Fibroblast of mammary gland (primary cell): ENCODE measurements at regions not wholly inside any gene's neighbourhood (a gene's known extent, or its start where the extent isn't known, plus 50 kb on each side); places are given as distances from the start of the nearest gene placed in this dataset.
"Not testable (repeated sequence)": the region's sequence is repeated elsewhere in the genome, so short reads cannot be mapped to it uniquely, and the experiment has no call there.

Experiments used
- DNase-seq: peaks from one replicate; pipeline ENCODE4 v3.0.0-alpha.2; 2010; ENCODE audit warnings: low read depth
- H3K4me3 ChIP-seq: 2 replicates; pipeline ENCODE4 v1.5.1; 2011; ENCODE audit warnings: low read depth, mild to moderate bottlenecking, low read length, moderate library complexity; ENCODE audit not compliant: control insufficient read depth
- CTCF ChIP-seq: conservative IDR thresholded peaks from 2 replicates; pipeline ENCODE4 v1.5.1; 2011; ENCODE audit warnings: low read depth, low read length, inconsistent platforms; ENCODE audit not compliant: control insufficient read depth, insufficient read depth

- TF ChIP-seq CTCF: peak; percentile 20
- H3K4me3 ChIP-seq: no peak overlapping the region
- peak; percentile 80 for DNase-seq
These were observed 85.3 kb upstream of the RBPJ start for GRCh38 chr4:26235500-26235899.

- no peak overlapping the region for H3K4me3 ChIP-seq
- TF ChIP-seq CTCF: no peak
These were observed 82.9 kb upstream of the RBPJ start for GRCh38 chr4:26237916-26238315.

GRCh38 chr4:26238426-26238777, 82.4 kb upstream of the RBPJ start:
- H3K4me3 ChIP-seq: no peak overlapping the region
- TF ChIP-seq CTCF: no peak
- peak; percentile 18 for DNase-seq

More at GRCh38 chr4:26237916-26238315, 82.9 kb upstream of the RBPJ start:
- DNase-seq: no peak

GRCh38 chr4:26238778-26239679, 81.8 kb upstream of the RBPJ start:
- TF ChIP-seq CTCF: no peak
- peak; percentile 46 for DNase-seq
- no peak overlapping the region for H3K4me3 ChIP-seq

GRCh38 chr4:26239801-26240200, 81.0 kb upstream of the RBPJ start:
- no peak for TF ChIP-seq CTCF
- no peak for DNase-seq
- H3K4me3 ChIP-seq: no peak overlapping the region

GRCh38 chr4:26241179-26241578, 79.6 kb upstream of the RBPJ start:
- TF ChIP-seq CTCF: no peak
- DNase-seq: no peak
- H3K4me3 ChIP-seq: no peak overlapping the region

GRCh38 chr4:26242451-26242850, 78.4 kb upstream of the RBPJ start:
- DNase-seq: peak; percentile 37
- H3K4me3 ChIP-seq: no peak overlapping the region
- TF ChIP-seq CTCF: no peak

- not testable (repeated sequence) for DNase-seq, H3K4me3 ChIP-seq
These were observed 76.7 kb upstream of the RBPJ start for GRCh38 chr4:26244138-26244537.
